ENCODE measurements at regions not wholly inside any gene's neighbourhood (a gene's known extent, or its start where the extent isn't known, plus 50 kb on each side); places are given as distances from the start of the nearest gene placed in this dataset.

DNA sequence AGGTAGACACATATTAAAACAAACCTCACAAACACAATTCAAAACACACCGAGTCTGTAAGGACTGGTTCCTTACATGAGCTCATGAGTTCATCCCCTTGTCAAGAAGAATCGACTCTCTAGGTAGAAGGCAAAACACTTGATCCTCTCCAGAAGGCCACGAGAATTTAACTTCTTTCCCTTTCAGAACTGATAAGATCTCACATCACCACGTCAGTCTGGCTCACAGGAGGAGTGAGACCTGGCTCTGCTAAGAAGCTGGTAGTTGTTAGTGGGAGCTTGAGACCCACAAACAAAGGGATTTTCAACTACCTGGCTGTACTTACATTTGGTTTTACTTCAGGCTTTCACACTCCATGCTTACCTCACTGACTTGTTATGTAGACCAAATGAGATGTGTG, 459.2 kb downstream of the ARHGEF28 start:
- DNase-seq (ENCODE audit: extremely low read depth, low read depth, low spot score) = no peak

DNA sequence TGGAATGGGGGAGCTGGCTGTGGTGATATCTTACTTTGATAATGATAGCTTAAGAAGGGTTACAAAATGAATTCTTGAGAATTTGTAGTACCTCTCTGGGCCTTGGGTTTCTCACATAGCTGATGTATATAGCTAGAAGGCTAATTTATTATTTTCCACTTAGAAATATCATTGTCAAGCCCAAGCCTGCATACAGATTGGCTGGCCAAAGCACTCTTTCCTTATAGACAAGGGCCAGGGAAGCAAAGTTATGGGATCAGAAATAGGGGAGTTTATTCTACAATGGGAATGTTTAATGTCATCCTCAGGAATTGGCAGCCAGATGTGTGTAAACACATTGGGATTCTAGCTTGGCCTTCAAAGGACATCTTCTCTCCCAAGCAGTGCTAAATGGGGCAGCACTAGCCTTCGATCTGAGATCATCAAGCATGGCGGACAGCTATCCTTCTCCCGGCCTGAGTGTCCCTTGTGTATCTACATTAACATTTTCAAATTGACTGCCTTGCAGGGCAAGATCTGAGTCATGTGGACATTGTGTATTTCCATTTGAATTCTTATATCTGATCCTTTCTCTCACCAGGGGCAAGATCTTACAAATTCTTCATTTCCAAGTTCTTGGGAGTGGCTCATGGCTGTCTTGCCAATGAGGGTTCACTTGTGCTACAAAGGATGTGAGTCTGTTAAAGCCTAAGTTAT, 457.2 kb downstream of the ARHGEF28 start:
- DNase-seq (ENCODE audit: extremely low read depth, low read depth, low spot score) = no peak

DNA sequence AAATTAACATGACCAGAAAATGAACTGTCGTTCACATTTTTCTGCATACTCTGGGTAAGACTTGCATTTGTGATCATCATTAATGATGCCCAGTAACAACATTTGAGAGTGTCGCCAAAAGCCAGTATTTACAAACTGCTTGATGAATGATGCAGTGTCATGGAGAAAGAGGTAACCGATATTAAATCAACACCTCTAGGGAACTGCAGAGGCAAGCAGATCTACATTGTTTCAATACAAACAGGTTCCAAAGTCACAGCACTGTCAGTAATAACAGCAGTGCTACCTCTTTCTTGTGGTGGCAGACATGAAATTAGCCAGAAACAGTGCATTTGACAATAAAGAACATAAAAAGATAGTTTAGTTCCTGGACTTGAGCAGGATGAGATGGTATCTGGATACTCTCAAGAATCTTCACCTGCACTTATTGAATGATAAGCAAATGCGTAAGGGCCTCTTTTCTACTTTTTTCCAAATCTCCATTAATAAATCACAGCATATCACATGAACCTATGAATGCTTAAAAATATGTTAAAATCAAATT, 456.6 kb downstream of the ARHGEF28 start:
- DNase-seq (ENCODE audit: extremely low read depth, low read depth, low spot score) = no peak

DNA sequence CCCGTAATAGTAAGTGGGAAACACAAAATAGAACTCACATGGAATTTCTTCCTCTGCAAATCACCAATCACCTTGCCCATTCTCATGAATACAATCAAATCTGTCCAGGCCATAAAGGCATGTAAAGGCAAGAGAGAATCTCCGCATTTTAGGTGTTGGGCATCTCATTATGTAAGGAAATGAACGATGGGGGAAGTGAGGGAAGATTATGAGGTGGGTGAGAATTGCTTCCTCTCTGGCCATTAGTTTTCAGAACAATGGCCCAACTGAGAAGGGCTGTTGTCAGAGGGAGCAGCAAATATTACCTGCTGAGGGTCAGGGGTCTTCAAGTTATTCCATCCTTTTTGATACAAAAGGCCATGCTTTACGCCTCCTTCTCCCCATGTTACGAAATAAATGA, 455.1 kb downstream of the ARHGEF28 start:
- no peak for DNase-seq (ENCODE audit: extremely low read depth, low read depth, low spot score)

DNA sequence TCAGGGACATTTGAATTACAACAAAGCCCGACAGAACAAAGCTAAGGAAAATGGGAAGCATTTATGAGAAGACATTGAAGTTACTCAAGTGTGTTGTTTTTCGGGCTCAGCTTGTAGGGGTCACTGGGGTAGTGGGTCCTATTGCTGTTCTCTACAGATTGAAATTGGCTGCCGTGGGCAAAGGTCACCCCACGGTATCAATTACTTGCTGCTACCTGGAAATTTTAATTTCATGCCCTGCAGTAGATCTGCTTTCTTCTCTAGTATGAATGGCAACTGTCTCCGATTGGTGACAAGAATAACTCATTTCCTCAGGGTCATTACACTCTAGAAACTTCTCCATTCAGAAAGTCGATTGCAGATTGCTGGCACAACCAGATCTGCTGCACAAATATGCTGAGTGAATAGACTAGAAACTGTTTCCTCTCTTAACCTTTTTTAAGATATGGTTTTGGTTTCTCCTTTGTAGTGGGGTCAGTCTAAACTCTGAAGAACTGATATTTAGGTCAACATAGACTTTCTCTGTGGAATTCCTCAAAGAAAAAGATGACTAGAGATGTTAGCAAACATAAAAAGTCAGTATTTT, 454.1 kb downstream of the ARHGEF28 start:
- no peak for DNase-seq (ENCODE audit: extremely low read depth, low read depth, low spot score)

DNA sequence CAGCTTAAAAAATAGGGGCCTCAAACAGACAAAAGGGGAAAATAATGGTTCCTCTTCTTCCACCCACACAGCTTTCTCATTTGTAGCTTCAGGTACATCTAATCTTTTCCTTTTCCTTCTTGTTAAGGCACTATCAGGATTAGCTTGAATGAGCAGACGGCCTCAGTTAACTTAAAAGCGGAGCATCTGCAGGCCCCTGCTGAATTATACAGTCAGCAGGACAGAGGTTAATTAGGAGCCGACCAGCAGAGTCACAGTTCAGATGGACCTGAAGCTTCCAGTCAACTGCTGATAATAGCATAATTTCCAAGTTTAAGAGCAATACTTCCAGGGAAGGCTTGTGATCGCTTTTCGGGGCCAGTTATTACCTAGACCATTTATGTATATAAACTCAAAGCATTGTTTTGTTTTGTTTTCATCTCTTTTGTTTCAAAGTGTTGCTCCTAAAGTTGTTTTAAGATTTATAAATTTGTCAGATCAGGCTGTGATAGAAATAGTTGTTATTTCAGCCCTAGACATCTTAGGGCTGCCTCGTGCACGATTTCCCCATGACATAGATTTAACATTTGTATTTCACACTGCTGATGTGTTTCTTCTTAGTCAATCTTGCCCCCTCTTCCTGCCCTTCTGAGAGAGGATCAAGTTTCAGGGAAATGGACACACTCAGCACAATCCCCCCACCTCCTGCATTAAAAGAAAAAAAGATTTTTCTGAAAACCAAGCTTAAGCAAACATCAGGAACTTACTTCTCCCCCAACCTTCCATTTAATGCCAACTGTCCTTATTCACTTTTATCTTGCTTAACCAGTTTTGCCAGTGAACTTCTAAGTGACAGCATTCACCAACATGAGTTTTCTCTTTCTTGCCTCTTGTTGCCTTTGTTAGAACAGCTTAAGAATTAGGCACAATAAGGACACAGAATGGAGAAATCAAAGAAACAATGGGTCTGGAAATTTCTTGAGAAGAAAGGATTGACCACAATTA, 449.8 kb downstream of the ARHGEF28 start:
- DNase-seq (ENCODE audit: extremely low read depth, low read depth, low spot score) = no peak

DNA sequence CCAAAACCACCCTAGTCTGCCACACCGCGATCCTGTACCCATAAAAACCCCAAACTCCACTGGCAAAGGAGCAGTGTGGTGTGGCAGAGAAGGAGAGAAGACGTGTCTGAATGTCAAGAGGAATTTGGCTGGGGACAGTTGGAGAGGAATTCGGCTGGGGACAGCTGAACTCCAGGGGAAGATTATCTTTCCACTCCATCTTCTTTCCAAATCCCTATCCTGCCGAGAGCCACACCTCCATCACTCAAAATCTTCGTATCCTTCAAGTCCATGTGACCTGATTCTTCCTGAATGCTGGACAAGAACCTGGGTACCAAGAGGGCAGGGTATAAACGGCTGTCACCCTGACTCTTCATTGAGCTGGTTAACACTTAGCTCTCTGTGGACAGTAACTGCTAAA, 448.1 kb downstream of the ARHGEF28 start:
- DNase-seq (ENCODE audit: extremely low read depth, low read depth, low spot score) = no peak

DNA sequence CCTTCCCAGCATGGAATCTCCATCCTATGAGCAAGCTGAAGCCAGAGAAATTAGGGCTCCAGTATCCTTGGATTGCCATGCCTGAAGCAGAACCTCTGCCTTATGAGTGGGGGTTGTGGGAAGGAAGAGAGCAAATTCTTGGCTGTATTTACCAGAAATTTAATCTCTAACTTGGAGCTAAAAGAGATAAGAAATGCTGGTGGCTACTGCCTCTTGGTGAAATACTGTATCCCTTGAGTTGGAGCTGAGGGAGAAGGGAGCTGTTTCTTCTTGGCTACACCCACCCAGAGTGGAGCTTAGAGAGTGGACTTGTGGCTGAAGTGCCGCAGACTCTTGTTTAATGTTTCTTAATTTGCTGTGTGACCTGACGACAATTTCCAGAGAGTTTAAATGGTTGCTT, 447.3 kb downstream of the ARHGEF28 start:
- DNase-seq (ENCODE audit: extremely low read depth, low read depth, low spot score) = no peak

DNA sequence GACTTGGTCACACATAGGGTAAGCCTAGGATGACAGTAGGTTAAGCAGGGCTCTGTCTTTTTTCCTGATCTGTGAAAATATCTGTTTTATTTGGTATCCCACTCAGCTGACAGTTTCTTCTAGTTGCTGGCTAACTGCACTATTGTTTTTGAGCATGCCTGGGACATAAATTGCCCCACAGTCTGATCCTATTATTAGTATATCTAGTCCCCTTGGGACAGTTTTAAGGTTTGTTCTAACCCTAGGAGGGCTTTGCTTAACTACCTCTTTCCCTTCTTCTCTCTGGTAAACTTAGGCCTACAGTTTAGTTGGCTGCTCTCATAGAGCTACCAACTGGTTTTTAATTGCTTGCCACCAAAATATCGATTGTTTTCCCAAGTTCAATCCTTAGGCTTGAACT, 446.6 kb downstream of the ARHGEF28 start:
- DNase-seq (ENCODE audit: extremely low read depth, low read depth, low spot score) = no peak

DNA sequence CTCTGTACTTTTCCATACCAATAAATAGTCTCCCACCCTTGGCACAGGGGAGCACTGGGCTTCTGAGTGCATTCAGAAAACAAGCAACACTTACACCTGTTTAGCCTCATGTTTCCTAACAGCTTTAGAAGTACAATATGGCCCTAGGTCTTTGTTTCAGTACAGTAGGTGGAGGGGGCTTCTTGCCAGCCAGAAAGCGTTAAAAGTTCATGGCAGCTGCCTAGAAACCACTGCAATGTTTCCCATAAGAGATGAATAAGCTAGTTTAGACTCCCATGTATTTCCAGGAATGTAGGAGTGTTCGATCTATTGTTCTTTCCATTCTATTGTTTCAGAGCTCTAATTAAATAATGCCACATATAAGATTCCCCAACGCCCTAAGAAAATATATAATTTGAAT, 444.8 kb downstream of the ARHGEF28 start:
- no peak for DNase-seq (ENCODE audit: extremely low read depth, low read depth, low spot score)

DNA sequence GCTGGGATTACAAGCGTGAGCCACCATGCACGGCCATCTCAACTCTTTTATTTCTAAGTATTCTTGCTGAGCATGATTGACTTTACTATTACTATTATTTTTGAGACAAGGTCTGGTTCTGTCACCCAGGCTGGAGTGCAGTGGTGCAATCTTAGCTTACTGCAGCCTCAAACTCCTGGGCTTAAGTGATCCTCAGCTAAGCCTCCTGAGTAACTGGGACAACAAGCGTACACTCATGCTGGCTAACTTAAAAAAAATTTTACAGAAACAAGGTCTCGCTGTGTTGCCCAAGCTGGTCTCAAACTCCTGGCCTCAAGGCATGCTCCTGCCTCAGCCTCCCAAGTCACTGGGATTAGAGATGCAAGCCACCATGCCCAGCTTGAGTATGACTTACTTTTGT, 443.7 kb downstream of the ARHGEF28 start:
- no peak for DNase-seq (ENCODE audit: extremely low read depth, low read depth, low spot score)

DNA sequence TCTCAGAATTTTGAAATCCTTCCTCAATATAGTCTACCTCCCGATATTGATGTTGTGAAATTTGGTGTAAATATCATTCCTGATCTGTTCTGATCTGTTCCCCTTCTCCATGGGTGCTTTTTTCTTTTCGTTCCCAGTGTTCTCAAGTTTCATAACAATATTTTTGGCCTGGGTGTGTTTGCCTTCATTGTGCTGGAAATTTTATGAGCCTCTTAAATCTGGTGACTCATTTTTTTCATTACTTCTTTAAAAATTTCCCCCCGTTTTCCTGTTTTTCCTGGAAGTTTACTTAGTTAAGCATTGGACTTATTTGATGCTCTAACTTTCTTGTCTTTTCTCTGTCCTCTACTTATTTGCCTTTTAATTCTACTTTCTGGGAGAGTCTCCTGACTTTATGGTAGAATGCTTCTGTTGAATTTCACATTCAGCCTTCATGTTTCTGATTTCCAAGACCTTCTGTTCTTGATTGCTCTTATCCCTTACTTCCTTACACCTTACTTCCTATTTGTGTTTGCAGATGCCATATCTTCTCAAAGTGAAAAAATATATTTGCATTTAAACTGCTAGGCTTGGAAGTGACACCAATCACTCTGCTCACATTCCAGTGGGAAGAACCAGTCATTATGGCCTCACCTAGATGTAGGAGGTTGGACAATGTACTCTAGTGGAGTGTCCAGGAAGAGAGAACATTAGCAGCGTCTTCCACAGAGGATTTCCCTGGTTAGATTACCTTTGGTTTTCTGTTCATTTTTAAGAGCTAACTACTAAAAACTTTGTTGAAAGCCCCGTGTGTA, 441.9 kb downstream of the ARHGEF28 start:
- DNase-seq (ENCODE audit: extremely low read depth, low read depth, low spot score) = no peak

DNA sequence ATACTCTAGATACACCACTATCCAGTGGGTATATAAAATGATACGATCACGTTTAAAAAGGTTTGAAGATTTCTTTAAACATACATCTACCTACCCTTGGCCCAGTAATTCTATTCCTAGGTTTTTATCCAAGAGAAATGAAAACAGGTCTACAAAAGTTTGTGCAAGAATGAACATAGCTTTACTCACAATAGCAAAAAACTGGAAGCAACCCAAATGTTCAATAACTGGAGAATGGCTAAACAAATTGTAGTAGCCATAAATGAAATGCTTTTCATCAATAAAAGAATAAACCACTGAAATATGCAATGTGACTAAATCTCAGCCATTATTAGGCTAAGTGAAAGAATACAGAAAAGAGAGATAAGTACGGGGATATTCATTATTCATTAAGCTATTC, 438.9 kb downstream of the ARHGEF28 start:
- DNase-seq (ENCODE audit: extremely low read depth, low read depth, low spot score) = no peak

DNA sequence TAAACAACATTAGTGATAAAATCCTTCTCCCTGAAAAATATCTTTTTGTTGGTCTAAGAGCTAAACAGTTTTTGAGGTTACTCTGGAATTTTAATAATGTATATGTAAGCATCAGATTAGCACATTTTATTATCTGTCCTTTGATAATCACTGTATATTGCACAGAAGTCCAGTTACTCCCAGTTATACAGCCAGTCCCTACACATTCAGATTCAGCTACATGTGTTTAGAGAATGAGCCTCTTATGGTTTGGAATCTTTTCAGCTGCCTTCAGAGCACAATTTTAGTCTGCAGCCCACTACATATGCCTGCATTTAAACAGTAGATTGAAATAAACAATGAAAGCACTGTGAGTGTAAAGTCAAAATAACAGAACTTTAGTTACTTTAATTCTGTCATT, 438.2 kb downstream of the ARHGEF28 start:
- DNase-seq (ENCODE audit: extremely low read depth, low read depth, low spot score) = no peak

DNA sequence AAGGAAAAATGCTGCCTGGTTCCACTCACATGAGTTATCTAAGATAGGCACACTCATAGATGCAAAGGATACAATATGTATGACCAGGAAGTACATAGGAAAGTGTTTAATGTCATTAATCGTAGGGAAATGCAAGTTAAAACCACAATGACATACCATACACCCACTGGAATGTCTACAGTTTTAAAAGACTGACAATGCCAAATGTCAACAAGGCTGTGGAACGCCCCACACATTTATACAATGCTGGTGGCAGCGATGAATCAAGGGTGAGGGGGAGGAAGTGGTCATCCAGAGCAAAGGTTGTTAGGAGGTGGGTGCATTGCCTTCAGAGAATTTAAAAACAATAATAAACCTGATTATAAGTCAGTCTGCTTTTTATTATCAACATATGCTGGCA, 437.8 kb downstream of the ARHGEF28 start:
- DNase-seq (ENCODE audit: extremely low read depth, low read depth, low spot score) = no peak

DNA sequence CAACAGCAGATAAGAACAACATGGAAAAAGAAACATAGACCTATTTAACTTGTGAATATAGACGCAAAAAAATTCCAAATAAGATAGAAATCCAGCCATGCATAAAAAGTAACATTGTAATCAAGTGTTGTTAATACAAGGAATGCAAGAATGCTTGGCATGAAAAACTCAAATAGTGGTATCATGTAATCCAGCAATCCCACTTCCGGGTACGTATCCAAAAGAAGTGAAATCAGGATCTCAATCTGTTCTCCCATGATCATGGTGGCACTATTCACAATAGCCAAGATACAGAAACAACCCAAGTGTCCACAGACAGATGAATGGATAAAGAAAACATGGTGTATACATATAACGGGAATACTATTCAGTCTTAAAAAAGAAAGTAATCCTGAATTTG, 437.4 kb downstream of the ARHGEF28 start:
- no peak for DNase-seq (ENCODE audit: extremely low read depth, low read depth, low spot score)

DNA sequence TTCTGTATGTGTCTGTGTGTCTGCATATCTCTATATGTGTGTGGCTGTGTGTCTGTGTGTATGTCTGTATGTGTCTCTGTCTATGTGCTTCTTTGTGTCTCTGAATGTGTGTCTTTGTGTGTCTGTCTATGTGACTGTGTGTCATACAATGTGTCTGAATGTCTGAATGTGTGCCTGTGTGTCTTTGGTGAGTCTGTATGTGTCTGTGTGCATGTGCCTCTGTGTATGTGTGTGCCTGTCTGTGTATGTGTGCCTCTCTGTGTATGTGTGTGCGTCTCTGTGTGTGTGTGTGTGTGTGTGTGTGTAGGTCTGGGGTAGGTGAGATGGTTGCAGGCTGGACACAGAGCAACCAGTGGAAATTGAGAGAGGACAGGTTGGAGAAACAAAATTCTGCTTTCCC, 435.3 kb downstream of the ARHGEF28 start:
- DNase-seq (ENCODE audit: extremely low read depth, low read depth, low spot score) = no peak

DNA sequence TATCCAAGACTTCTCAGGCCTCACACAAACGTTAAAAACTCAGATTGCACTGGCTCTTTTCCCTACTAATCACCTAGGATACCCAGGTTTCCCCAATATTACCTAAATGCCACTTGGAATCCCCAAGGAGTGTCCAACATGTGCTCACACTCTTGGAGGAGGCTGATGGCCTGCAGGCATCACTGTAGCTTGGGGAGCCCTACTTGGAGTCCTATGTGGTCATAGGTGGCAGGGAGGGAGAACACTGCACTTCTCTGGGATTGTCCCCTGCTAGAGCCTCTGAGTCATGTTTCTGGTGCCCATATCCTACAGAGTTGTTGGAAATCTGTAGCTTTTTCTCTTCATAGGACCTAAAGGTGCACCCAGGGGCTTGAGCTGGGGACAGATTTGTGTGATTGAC, 433.7 kb downstream of the ARHGEF28 start:
- DNase-seq (ENCODE audit: extremely low read depth, low read depth, low spot score) = no peak

DNA sequence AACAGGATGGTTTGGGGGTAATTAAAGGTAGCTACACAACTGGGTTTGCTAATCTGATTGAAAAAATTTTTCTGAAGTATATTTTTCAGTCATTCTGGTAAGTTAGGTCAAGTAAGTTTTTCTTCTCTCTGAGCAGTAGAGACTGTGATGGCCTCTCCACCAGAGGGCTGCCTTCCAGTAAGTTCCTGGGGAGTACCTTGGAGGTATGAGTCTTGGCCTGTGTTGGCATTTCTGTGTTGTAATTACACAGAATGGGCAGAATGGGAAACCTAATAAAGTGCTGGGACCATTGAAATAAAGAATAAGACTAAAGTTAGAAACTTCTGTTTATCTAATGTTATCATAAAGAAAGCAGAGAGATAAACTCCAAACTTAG, 430.8 kb downstream of the ARHGEF28 start:
- DNase-seq (ENCODE audit: extremely low read depth, low read depth, low spot score) = peak; percentile 33

DNA sequence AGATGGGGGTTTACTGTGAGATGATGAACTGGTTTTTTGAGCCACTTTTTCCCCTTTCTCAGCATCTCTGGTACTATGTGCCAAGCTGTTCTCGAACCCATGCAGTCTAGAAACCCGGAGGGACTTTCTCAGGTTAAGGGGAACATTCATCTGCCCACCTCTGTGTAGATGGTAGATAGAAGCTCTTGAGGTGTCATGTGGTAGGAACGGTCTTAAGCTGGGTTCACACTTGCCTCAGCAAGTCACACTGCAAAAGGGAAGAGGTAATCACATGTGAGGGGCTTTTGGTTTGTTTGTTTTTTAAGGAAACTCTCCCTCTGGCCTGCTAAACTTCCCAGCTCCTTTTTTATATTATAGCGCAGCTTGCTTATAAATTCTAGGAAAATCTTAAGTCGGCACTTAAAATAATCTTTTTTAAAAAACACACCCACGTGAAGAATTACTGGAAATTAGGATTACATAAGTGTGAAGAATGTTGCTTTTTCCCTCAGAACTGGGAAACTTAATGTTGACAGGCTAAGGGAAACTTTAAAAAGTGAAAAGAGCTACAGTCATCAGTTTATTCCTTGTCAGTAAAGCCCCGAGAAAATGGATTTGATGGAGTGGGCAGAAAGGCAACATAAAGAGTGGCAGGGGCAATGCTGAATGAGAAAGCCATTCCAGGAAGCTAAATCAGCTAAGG, 430.3 kb downstream of the ARHGEF28 start:
- DNase-seq (ENCODE audit: extremely low read depth, low read depth, low spot score) = no peak

Measured in glomerular endothelial cell (primary cell).